ENCODE measurements at regions not wholly inside any gene's neighbourhood (a gene's known extent, or its start where the extent isn't known, plus 50 kb on each side); places are given as distances from the start of the nearest gene placed in this dataset.

DNA sequence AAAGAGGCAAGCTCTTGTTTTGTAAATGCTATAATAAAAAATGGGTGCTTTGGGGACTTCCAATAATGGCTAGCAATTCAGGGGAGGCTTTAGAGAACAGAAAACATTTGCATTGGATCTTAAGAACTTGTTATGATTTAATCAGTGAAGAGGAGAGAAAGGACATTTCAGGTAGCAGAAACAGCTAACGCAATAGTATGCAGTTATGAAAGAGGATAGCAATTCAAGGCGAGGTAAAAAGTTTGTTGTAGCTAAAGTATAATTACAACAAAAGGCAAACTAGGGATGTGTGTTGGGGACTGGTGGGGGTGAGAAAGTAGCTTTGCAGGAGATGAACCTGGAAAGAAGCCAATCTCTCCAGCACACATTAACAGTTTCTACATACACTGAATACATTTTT, 558.7 kb upstream of the SEMA6D start:
- no peak for DNase-seq (ENCODE audit: low read depth, low spot score)

DNA sequence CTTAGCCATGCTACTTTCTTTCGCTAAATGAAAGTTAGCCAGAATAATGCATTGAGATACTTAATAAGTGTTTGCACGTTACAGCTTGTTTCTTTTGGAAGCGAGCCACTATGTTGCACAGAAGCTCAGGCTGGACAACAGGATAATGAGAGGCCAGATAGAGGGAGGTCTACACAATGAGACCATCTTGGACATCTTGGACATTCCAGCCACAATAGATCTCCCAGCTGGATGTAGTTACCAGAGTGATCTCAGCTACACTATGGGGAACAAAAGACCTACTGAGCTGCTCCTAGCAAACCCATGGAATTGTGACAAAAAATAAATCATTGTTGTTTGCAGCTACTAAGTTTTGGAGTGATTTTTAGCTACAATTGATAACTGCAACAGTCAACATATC, 540.1 kb upstream of the SEMA6D start:
- DNase-seq (ENCODE audit: low read depth, low spot score): no peak
- H3K4me3 ChIP-seq (ENCODE audit: low read length): no peak overlapping the region

More for the DNA sequence above, 558.7 kb upstream of the SEMA6D start:
- H3K4me3 ChIP-seq (ENCODE audit: low read length): no peak overlapping the region

DNA sequence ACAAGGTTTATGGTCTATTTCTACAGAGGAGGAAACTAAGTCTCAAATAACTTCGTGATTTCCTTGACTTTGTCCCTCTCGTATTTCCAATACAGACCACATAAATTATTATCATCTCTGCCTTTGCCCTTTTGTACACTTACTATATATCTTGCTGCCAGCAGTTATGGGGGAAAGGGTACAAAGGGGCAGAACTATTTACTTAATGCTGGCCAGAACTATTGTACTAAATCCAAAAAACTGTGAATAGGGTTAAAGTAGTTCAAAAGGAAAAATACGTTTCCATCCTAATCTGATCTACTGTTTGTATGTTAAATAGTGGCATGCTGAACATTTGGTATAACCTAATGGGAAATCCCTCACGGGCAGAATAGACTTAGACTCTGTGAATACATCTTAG, 537.3 kb upstream of the SEMA6D start:
- no peak for DNase-seq (ENCODE audit: low read depth, low spot score)
- H3K4me3 ChIP-seq (ENCODE audit: low read length): no peak overlapping the region

DNA sequence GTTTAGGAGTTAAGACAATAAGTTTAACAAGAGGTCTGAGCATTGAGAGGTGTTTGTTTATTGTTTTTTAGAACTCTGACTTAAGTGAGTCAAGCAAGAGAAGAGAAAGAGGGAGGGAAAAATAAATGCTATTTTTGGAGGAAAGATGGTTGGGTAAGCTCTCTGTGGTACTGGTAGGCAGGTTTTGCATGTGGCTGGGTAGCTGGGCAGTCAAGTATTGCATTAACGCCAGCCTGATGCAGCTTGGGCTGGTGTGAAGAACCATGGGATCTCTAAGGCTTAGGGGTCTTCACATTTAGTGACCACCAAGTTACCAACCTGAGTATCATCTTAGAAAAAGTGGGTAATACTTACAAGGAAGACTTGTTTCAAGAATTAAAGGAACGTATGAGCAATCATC, 534.5 kb upstream of the SEMA6D start:
- DNase-seq (ENCODE audit: low read depth, low spot score): no peak
- no peak overlapping the region for H3K4me3 ChIP-seq (ENCODE audit: low read length)

DNA sequence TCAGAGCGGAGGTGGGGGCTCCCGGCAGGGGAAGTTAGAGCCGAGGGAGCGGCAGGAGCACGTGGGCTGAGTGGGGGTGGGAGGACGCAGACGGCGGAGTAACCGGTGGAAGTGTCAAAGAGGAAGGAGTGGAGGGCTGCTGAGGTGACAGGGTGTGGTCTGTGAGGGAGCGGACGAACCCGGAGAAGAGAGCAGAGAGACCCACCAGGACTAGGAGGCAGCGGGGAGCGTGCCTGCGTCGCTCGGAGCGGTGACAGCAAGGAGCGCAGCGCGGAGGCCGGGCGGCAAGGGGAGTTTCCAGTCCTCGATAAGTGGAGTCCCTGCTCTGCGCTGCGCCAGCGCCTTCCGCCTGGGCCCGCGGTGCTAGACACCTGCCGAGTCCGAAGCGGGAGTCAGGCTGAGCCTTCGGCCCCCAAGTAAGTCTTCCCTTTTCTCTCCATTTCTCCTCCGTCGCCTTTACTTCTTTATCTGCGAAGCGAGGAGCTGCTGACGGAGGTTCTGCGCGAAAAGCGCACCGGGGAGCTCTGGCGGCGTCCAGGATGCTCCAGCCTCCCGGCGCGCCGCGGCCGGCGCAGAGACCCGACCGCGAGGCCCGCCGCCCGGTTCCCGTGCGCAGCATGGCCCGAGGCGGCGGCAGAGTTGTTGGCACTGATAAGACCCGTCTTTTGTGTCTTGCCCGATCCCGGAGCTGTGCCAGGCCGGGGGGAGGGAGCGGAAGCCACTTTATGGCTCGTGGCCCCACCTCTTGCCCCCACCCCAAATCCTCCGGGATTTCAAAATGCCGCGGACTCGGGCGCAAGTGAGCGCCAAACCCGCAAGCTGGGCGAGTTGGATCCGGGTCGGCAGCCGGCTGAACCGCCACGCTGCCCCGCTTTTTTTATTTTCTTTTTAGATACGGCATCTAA, 533.0 kb upstream of the SEMA6D start:
- no peak overlapping the region for H3K4me3 ChIP-seq (ENCODE audit: low read length)
- DNase-seq (ENCODE audit: low read depth, low spot score): no peak

DNA sequence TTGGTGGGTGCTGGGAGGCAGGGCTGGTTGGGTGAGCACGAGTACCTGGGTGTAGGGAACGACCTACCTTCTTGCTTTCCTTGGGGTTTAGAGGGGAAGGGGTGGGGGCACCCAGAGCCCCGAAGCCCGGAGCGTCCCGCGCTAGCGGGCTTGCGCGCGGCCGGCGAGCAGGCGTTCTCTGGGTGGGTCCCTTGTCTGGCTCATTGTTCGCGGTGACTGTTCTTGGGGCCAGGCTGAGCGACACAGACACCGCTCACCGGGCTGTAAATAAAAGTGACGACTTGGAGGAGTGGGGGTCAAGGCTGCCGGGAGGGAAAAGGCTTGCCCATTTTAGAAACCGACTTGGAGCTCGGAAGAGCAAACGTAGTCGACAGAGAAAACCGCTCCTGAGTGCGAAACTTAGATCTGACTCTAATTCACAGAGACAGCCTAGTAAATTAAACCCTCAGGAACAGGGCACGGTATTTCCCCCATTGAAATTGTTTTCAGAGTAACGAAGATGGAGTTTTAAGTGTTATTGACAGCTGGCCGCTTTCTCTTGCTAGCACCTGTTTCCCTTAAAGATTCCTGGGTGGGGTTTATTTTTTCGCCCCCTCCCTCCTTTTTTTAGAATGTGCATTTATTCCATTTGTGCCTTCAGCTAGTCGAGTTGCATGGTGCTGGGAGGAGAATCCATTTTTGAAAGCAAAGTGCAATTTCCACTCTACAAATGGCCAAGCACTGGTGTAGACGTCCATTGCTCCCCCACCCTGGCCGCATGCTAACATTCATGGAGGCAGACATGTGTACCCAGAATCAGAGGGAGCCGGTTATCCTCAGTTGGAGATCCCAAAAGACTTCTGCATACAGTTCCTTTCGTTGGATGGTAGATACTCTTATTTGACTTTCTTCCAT, 532.1 kb upstream of the SEMA6D start:
- no peak overlapping the region for H3K4me3 ChIP-seq (ENCODE audit: low read length)
- DNase-seq (ENCODE audit: low read depth, low spot score): no peak

DNA sequence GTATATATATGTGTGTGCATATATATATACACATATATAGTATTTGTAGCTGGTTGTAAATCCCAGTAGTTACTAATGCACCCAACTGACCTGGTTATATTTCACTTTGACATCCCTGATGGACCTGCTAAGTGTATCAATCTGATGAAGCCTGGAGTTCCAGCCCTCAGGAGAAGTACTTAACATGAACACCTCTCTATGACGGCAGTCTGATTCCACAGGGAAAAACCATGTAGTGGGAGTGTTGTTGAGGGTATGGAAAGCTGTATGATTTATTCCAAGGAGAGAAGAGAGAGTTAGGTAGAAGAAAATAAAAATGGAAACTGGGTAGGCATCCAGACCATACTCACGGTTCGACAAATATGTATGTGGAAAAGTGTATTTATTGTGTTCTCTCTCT, 531.2 kb upstream of the SEMA6D start:
- DNase-seq (ENCODE audit: low read depth, low spot score): no peak
- no peak overlapping the region for H3K4me3 ChIP-seq (ENCODE audit: low read length)

DNA sequence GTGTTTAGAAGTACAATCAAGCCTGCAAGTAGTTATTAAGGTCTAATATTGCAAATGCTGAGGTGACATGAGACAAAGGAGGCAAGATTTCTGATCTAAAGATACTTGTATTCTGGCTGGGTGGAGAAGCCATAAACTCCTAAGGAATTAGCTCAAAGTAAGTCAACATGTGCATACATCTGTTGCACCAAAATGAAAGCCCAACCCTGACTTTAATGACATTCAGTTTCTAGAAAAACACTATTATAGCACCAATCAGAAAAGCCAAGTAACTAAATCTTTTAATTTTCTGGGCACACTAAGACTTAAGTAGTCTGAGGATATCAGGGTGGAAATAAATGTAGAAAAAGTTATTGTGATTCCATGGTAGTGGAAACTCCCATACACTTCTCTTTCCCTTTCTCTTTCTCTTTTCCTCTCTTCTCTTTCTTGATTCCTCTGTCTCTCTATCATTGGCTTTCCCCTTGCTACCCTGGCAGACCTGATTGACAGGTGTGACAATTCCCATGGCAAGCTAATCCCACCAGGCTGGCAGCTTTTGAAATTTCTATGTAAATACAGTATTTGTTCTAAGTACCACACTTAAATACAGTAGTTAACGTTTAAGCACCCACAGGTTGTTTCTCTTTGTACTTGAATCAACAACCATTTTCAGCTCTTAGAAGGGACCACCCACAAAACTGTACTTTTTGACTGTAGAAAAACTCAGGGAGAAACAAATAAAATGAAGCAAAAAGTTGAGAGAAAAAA, 528.4 kb upstream of the SEMA6D start:
- no peak overlapping the region for H3K4me3 ChIP-seq (ENCODE audit: low read length)
- DNase-seq (ENCODE audit: low read depth, low spot score): no peak

DNA sequence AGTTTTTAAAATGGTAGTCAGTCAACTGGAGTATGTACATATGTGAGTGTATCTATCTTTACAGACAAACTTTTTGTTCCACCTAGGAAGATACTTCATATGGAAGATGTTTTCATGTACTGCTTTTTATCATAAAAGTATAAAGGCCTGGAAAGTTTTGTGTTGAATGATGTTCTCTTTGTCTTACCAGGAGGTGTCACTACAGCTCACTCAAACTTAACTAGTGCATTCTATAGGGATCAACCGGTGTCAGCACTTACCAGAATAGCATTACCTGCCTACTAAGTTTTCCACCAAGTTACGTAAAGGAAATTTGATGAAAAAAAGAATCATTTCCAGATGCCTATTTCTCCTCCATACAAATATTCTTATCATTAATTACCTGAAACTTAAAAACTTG, 522.6 kb upstream of the SEMA6D start:
- H3K4me3 ChIP-seq (ENCODE audit: low read length): no peak overlapping the region
- DNase-seq (ENCODE audit: low read depth, low spot score): peak; percentile 26

DNA sequence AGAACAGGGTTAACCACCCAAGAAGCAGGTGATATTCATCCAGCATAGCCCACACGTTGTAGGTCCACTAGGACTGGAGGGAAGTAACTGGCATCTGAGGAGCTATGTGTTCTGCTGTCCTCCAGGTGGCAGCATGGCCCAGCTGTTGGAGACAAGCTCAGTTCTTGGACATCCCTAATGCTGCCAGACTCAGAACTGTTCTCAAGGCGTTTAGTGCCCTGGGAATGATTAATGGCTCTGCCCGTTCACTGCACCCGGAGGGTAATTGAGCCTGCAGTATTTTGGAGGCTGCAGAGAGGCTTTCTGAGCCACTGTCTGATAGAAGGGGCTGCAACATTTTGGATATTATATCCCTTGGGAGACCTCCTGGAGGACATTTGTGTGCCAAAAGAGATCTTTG, 521.3 kb upstream of the SEMA6D start:
- H3K4me3 ChIP-seq (ENCODE audit: low read length): no peak overlapping the region
- DNase-seq (ENCODE audit: low read depth, low spot score): peak; percentile 64

DNA sequence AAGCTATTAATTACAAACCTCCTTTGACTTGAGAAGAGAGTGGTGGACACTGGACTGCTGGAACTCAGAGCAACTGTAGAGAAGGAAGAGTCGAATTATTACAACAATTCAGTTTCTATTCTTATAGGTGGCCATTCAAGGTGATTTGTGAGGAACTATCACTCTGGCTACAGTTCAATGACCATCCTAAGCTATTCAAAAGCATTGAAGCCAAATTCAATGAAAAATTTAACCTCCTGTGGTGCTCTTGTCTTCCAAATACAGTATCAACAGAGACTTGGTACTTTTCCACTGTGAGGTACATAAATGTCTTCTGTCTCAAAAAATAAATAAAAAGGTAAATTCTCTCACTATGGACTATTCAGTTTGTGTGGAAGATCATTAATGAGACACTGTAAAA, 513.3 kb upstream of the SEMA6D start:
- DNase-seq (ENCODE audit: low read depth, low spot score): no peak
- no peak overlapping the region for H3K4me3 ChIP-seq (ENCODE audit: low read length)

DNA sequence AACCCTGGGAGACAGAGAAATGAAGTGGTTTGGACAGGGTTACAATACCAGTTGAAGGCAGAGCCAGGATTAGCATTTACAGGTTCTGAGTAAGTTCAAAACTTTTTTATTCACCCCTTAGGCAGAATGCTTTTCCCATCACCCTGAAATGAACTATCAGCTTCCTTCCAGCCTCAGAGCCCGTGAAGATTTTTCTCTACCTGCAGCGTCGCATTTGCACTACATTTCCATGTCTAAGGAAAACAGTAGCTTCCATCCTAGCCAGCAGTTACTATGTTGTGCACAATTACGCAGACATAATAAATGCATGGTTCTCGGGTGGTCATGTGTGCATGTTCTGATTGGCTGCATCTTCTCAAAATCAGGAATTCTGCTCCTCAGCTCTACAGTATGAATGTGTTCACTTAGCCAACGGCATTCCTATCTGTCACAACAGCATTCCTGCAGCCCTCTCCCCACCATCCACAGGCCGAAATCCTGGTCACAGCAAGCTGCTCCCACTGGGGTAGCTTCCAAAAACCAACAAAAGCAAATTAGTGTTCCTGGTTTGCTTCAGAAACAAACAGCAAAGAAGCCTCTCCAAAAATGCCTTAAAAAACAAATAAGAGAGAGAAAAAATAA, 510.8 kb upstream of the SEMA6D start:
- DNase-seq (ENCODE audit: low read depth, low spot score): no peak
- no peak overlapping the region for H3K4me3 ChIP-seq (ENCODE audit: low read length)

DNA sequence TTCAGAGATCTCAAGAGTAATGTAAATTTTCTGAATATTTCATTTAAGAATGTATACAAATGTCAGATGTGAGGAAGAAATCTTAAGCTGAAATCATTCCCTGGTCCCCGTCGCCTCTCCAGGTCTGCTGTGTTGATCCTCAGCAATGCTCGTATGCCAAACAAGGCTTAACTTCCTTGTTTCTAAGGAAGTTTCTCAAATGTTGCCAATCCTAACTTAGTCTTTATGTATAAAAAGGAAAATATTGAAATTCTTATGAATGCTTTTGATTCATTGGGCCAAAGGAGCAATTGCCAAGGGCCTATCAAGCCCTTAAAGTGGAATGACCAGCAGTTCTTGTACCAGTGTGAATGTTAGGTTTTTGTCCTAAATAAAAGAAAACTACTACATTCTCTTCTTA, 507.7 kb upstream of the SEMA6D start:
- no peak overlapping the region for H3K4me3 ChIP-seq (ENCODE audit: low read length)
- no peak for DNase-seq (ENCODE audit: low read depth, low spot score)

DNA sequence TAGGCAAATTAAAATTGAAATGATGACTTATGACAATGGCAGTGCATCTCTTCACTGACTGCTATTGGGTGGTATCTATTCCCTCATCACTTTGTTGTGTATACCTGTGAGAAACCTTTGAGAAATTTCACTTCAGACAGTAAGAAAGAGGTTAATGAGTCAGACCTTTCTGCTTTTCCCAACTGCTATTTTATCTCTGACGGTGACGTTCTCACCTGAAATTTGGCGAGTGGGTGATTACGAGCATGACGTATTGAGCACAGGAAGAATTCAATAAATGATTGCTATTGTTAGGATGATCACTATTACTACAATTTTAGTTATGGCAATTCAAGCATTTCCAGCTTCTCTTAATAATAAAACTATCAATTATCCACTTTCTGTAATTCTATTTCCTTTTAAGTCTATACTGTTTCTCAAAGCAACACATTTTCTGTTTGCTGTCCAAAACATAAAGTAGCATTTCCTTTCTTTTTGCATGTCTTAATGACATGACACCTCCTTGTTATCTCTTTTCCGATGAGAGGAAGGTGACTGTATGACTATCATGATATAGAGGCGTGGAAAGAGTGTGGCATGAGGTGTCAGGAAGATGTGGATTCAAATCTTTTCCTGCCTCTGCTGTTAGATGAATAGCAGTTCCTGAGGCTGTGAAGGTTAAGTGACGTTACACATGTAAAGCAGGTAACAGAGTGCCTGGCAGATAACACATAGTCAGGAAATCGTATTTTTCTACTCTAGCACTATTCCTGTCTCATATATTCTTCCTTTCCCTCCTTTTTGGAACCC, 504.9 kb upstream of the SEMA6D start:
- no peak for DNase-seq (ENCODE audit: low read depth, low spot score)
- no peak overlapping the region for H3K4me3 ChIP-seq (ENCODE audit: low read length)

DNA sequence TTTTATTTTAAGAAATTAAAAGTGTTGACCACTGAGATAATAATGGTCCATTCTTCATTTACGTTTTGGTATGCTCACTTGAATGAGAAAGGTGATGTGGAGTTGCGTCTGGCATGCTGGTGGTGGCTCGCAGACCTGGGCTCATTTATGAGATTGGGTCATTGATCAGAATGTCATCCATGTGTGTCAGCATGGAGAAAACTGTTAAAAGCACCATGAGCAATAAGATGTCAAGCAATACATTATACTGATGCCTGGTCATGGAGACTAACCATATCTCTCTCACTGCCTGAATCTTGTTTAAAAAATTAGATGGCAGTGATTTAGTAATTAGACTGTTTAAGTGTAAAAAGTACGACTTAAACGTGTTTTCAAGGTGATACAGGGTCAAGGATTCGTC, 503.4 kb upstream of the SEMA6D start:
- H3K4me3 ChIP-seq (ENCODE audit: low read length): no peak overlapping the region
- DNase-seq (ENCODE audit: low read depth, low spot score): no peak

DNA sequence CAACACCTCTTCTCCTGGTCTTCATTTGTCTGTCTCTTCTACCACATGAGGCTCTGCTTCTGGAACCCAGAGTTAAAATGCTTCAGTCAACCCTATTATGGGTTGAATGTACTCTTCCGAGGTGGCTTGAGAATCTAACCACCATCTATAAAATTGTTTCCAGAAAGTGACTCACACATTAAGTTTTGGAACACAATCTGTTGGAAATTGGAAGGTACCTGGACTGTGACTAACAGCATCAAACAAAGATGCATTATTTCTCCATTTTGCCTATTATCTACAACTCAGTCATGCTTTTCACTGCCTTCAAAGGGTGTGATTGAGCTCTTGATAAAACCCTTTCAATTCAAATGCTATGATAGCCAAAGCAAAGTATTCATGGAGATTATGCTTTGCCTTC, 499.0 kb upstream of the SEMA6D start:
- DNase-seq (ENCODE audit: low read depth, low spot score): no peak
- H3K4me3 ChIP-seq (ENCODE audit: low read length): no peak overlapping the region

DNA sequence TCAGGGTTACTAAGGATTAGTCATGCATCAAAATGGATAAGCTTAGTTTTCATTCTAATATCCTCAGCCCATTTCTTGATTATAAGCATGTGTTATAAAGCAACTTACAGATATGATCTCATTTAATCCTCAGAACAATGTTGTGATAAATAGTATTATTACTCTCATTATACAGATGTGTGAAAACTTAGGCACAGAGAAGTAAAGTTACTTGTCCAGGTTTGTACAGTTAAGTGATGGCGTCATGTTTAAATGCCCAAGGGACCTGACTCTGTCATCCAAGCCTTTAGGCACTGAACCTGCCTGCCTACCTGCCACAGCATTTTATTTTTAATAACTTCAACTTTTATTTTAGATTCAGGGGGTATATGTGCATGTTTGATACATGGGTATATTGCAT, 472.9 kb upstream of the SEMA6D start:
- DNase-seq (ENCODE audit: low read depth, low spot score): no peak
- no peak overlapping the region for H3K4me3 ChIP-seq (ENCODE audit: low read length)

DNA sequence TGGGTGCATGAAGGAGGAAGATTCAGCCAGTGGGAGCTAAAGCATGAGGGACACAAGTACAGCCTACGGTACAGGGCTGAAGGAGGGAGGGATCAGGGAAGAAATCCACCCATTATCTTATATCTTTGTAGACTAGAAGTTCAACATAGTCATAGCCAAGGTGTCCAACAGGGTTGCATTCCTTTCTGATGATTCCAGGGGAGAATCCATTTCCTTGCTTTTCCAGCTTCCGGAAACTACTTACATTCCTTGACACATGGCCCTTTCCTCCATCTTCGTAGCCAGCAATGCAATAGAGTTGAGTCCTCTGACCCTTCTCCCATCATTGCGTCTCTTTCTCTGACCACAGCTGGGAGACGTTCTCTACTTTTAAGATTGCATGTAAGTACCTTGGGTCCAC, 471.0 kb upstream of the SEMA6D start:
- no peak for DNase-seq (ENCODE audit: low read depth, low spot score)
- no peak overlapping the region for H3K4me3 ChIP-seq (ENCODE audit: low read length)

DNA sequence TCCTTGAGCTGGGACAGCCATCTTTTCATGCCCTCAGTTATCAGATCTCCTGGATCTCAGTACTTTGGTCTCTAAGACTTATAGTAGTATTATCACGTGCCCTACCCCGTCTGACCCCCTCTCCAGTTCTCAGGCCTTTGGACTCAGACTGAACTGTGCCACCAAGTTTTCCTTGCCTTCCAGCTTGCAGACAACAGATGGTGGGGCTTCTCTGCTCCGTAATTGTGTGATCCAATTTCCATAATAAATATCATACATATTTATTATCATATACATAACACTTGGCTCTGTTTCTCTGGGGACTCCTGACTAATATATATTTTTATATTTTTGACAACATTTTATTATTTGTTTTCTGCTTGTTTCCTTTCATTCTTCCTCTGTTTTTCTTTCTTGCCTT, 458.8 kb upstream of the SEMA6D start:
- no peak for DNase-seq (ENCODE audit: low read depth, low spot score)
- no peak overlapping the region for H3K4me3 ChIP-seq (ENCODE audit: low read length)

Measured in Jurkat, Clone E6-1 (cell line).